Fibroblast of villous mesenchyme (primary cell): ENCODE measurements at regions not wholly inside any gene's neighbourhood (a gene's known extent, or its start where the extent isn't known, plus 50 kb on each side); places are given as distances from the start of the nearest gene placed in this dataset.

Source experiments
- DNase-seq: peaks from one replicate; pipeline ENCODE4 v3.0.0-alpha.2; 2010; ENCODE audit warnings: low read depth
- H3K4me3 ChIP-seq: 2 replicates; pipeline ENCODE4 v1.5.1; 2011; ENCODE audit warnings: low read depth, mild to moderate bottlenecking, low read length
- CTCF ChIP-seq: IDR thresholded peaks from 2 replicates; pipeline ENCODE4 v1.5.1; 2012; ENCODE audit warnings: low read depth, mild to moderate bottlenecking, low read length; ENCODE audit not compliant: insufficient read depth

- DNase-seq, result no peak
- TF ChIP-seq CTCF, result no peak
- H3K4me3 ChIP-seq, result no peak overlapping the region
These were observed 500.6 kb upstream of the ID4 start for GRCh38 chr6:19336579-19336978.

DNA sequence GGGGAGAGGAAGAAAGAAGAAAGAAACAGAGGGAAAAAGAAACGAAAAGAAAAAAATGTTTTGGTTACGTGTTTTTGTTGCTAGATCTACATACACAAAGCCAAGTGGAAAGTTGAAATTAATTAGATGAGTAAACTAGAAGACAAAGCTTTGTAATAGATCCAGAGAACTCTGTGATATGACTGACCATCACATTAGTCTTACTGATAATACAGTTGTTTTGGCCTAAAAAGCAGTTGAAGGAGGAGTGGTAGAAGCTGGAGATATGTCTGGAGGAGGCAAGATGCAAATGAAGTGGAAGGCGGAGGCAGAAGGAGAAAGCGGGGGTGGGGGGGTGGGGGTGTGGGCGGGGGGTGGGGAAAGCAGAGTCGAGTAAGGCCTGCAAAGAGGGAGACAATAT is 500.1 kb upstream of the ID4 start:
- TF ChIP-seq CTCF, result no peak
- no peak overlapping the region for H3K4me3 ChIP-seq
- DNase-seq, result no peak

- peak; percentile 24 for DNase-seq
- no peak for TF ChIP-seq CTCF
- H3K4me3 ChIP-seq, result no peak overlapping the region
These were observed 494.6 kb upstream of the ID4 start for GRCh38 chr6:19342616-19343015.

DNA sequence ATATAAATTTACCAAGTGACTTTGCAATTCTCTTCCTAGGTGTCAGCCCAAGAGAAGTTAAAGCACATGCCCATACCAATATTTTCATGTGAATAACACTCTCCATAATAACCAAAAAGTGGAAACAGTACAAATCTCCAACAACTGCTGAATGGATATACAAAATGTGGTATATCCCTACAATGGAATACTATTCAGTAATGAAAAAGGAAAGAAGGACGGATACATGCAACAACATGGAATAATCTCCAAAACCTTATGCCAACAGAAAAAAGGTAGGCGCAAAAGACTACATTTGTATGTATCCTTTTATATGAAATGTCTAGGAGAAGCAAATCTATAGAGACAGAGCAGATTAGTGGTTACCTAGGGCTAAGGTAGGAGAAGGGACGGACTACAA is 487.7 kb upstream of the ID4 start:
- no peak overlapping the region for H3K4me3 ChIP-seq
- TF ChIP-seq CTCF, result no peak

DNA sequence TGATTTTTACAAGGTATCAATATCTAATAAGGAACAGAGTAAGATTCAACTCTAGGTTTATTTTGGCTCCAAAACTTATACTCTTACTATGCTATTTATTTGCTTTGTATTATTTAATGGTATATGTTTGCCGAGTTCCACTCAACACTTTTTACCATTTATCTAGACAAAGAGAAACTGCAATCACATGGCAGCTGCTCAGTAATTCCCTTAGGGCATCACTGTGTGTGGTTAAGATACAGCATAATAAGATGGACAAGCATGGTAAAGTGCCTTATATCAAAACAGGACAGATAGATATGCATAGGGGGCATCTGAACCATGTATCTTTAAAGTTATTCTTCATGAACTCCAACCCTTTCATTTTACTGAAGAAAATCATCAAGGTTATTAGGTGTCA is 483.0 kb upstream of the ID4 start:
- TF ChIP-seq CTCF, result no peak
- H3K4me3 ChIP-seq, result no peak overlapping the region
- DNase-seq, result no peak

More for the DNA sequence above, 487.7 kb upstream of the ID4 start:
- no peak for DNase-seq

- DNase-seq, result no peak
- no peak for TF ChIP-seq CTCF
- no peak overlapping the region for H3K4me3 ChIP-seq
These were observed 480.5 kb upstream of the ID4 start for GRCh38 chr6:19356692-19357091.

DNA sequence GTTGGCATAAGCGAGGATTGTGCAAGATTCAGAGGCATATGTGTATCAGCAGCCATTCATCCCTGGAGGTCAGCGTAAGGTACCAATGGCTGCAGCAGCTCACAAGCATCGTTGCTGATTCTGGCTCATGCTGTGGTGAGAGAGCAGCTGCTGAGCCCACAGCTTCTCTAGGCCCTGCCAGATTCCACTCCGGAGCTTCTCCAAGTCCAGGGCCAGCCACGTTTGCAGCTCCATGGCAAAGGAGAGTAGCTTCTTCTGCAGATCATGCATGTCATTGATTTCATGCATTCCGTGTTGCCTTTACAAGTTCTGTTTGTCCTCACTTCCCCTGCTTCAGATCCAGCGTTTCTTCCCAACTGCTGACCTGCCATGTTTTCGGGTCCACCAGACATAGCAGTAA is 474.8 kb upstream of the ID4 start:
- TF ChIP-seq CTCF, result no peak
- H3K4me3 ChIP-seq, result no peak overlapping the region
- DNase-seq, result no peak
